GM21390 (cell line): ENCODE measurements at regions not wholly inside any gene's neighbourhood (a gene's known extent, or its start where the extent isn't known, plus 50 kb on each side); places are given as distances from the start of the nearest gene placed in this dataset.

Experiments
- ATAC-seq: cut with Tn5 transposase; IDR thresholded peaks from one replicate; pipeline ENCODE4 v1.9.1; 2021; ENCODE audit not compliant: unreplicated experiment

DNA sequence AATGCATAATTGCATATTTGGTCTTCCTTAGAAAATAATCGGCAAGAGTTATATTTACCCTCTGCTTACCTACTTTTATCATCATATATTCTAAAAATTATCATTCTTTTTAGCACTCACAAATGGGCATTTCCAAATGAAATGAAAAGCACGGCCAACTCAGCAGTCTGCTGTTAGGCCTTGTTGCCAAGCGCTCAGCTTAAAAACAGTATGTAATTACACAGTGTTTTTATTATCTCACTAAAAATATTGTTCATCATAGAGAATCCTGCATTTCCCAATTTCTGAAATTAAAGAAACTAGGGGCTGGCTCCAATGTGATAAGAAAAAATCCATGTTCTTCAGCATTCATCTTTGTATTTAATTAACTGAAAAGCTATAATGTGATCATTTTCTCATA, 391.7 kb upstream of the ADARB2 start:
- no peak for ATAC-seq

- ATAC-seq = no peak
Observed at GRCh38 chr10:2124135-2124534, 386.8 kb upstream of the ADARB2 start.

GRCh38 chr10:2122431-2123124, 385.3 kb upstream of the ADARB2 start:
- ATAC-seq = no peak

DNA sequence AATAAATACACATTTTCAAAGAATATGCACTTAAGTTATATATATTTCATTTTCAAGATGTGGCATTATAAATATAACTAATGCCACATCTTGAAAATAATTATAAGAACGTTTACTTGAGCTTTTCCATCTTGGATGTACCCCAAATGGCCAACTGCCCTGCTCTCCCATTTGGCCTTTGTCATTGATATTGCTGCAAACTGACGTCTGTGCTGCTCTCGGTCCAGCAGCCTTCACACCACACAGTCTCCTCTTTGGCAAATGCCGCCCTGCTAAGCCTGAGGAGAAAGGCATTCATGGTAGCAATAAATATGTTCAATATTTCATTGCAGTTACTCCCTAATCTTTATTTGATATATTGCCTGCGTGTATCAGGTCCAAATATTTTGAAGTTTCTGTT, 384.6 kb upstream of the ADARB2 start:
- ATAC-seq = no peak

- ATAC-seq = no peak
Observed at GRCh38 chr10:2121315-2121714, 384.0 kb upstream of the ADARB2 start.

GRCh38 chr10:2120746-2121145, 383.4 kb upstream of the ADARB2 start:
- no peak for ATAC-seq

DNA sequence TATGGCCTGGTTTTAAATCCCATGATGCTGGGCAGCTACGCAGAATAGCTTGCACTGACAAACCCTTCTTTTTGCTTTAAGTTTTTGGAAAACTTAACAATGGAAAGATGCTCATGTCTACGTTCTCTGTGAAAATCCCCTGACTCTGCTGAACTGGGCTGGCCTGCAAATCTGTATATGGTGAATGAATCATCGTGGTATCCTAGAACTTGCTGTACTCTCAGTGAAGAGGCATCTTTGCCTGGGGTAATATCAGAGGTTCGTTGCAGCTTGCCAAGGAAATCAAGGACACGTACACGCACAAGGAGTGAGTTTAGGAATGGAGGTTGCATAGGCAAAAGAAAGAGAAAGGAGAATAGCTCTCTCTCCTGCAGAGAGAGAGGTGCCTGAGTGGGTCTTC, 382.0 kb upstream of the ADARB2 start:
- ATAC-seq = no peak

- ATAC-seq = no peak
Observed at GRCh38 chr10:2118201-2118600, 380.9 kb upstream of the ADARB2 start.

- no peak for ATAC-seq
Observed at GRCh38 chr10:2117641-2118040, 380.3 kb upstream of the ADARB2 start.

GRCh38 chr10:2111965-2112364, 374.6 kb upstream of the ADARB2 start:
- ATAC-seq = no peak

GRCh38 chr10:2108496-2108895, 371.2 kb upstream of the ADARB2 start:
- no peak for ATAC-seq

- no peak for ATAC-seq
Observed at GRCh38 chr10:2106641-2107040, 369.3 kb upstream of the ADARB2 start.

- no peak for ATAC-seq
Observed at GRCh38 chr10:2099321-2099720, 362.0 kb upstream of the ADARB2 start.

GRCh38 chr10:2097937-2098336, 360.6 kb upstream of the ADARB2 start:
- ATAC-seq = no peak

DNA sequence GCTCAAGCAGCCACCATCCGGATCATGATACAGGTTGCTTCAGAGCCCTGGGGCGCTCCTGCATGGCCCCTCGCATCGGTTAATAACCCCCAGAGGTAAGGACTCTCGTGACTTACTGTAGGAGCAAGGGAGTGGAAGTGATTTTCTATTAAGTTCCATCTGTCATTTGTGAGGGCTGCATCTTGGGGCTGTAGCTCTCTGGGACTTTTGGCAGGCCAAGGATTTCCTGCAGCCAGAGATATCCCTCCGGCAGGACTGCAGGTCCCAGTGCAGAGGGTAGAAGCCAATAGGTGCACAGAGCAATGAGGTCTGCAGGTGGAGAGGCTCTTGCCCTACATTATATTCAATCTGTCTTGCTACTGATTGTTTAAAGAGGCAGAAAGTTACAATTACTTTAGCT, 356.8 kb upstream of the ADARB2 start:
- ATAC-seq = no peak

GRCh38 chr10:2083591-2083990, 346.3 kb upstream of the ADARB2 start:
- no peak for ATAC-seq

GRCh38 chr10:2081501-2081900, 344.2 kb upstream of the ADARB2 start:
- no peak for ATAC-seq

GRCh38 chr10:2079603-2080078, 342.3 kb upstream of the ADARB2 start:
- no peak for ATAC-seq

DNA sequence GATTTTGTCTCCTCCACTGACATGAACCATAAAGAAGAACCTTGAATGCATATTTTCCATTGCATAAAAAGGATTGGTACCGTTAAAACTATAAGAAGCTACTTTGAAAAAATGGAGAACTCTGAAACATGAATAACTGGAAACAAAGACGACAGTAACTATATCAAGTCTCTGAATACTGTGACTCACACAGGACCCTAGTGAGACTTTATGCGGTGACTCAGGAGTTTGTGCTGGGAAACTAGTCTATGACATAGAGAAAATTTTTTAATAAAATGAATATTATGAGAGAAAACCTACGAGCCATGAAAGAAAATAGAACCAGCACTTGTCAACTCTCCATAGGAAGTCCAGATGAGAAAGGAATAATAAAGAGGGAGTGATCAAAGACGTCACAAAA, 339.9 kb upstream of the ADARB2 start:
- ATAC-seq = no peak

GRCh38 chr10:2076528-2076927, 339.2 kb upstream of the ADARB2 start:
- no peak for ATAC-seq

- no peak for ATAC-seq
Observed at GRCh38 chr10:2067015-2067414, 329.7 kb upstream of the ADARB2 start.

DNA sequence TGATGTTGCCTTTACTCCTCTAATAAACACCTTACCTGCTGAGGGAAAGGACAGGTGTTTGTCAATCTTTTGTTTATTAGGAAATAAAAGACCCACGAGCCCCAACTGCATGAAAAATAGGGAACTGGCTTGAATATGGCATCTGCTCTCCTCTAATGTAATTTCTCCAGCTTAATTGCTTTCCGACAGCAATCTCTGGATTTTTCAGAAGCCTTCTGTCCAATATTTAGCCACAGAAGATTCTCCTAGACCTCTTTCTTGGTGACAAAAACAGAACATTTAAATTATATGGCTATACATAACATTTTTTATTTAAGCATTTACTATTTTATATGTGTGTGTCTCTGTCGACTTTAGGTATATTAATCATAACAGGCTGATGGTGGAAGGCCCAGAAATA, 317.4 kb upstream of the ADARB2 start:
- no peak for ATAC-seq

DNA sequence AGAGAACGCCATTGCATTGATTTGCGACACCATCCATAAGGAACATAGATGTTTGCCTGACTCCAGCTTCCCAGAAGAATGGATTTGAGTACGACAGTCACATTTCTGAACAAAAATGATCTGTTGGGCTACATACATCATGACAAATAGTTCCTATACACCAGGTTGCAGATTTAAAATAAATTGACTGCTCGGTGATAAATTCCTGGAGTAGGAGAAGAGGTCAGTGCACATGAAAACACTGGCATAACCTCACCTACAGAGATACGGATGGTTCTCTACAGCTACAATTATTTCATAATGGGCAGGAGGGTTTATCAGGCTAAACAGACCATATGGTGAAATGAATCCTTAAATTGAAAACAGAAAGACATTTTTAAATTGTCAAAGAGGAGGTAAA, 316.5 kb upstream of the ADARB2 start:
- ATAC-seq = no peak
